AG04450 (cell line): ENCODE measurements at regions not wholly inside any gene's neighbourhood (a gene's known extent, or its start where the extent isn't known, plus 50 kb on each side); places are given as distances from the start of the nearest gene placed in this dataset.

Source experiments
- CTCF ChIA-PET: fragments of 300-600, 350-600 bp; formaldehyde crosslinking; extraction: SDS; loops from one replicate; lab custom pipeline; 2022; ENCODE audit warnings: antibody characterized with exemption, inconsistent platforms; lab: Charles Lee
- POLR2A ChIA-PET: fragments of 350-600 bp; formaldehyde crosslinking; extraction: SDS; loops from one replicate; lab custom pipeline; 2021; ENCODE audit warnings: antibody characterized with exemption, inconsistent platforms; lab: Yijun Ruan, JAX
- DNase-seq: peaks from one replicate; pipeline ENCODE4 v3.0.0-alpha.2; 2011; ENCODE audit warnings: low read depth, low spot score
- H3K27ac ChIP-seq: one replicate; pipeline ENCODE4 v1.5.1; 2012; ENCODE audit warnings: low read depth, low read length, control low read depth
- H3K27me3 ChIP-seq: one replicate; pipeline ENCODE4 v1.6.0; 2012; ENCODE audit warnings: low read length; ENCODE audit not compliant: control insufficient read depth, insufficient read depth
- H3K4me3 ChIP-seq: 2 replicates; pipeline ENCODE4 v1.5.1; 2011; ENCODE audit warnings: mild to moderate bottlenecking, low read depth, low read length, control low read depth
- H3K9me3 ChIP-seq: 2 replicates; pipeline ENCODE4 v1.5.1; 2012; ENCODE audit warnings: low read length; ENCODE audit not compliant: control insufficient read depth, insufficient read depth
- TF ChIP-seq, protein P1 (sequence below): IDR thresholded peaks from 2 replicates; pipeline ENCODE4 v1.5.1; 2011; ENCODE audit warnings: low read depth, low read length, control low read depth, inconsistent platforms

DNA sequence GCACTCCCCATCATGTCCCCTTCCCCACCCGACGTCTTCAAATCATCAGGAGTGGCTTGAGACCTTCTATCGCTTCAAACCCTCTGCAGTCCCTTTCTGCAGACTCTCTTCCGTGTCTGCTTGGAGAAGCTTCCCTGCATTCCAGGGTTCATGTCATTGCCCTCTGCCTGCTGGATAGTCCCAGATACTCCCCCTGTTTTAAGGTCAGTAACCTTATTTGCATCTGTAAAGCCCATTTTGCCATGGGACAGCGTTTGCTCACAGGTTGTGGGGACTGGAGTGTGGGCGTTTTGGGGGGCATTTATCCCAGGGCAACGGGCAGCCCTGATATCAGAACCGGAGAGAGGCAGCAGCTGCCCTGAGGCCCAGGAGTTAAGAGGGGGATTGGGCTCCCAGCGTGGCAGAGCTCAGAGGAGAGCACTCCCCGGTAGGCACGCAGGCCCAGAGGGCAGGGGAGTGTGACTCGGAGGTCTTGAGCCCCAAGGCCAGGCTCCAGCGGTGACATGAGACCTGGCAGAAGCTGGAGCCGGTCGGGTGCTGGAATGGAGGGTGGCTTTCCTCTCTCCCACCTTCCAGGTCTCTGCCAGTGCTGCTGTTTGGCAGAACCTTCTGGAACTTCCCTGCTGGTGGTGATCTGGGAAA, 73.8 kb downstream of the RTP5 start:
- TF ChIP-seq, protein P1, sequence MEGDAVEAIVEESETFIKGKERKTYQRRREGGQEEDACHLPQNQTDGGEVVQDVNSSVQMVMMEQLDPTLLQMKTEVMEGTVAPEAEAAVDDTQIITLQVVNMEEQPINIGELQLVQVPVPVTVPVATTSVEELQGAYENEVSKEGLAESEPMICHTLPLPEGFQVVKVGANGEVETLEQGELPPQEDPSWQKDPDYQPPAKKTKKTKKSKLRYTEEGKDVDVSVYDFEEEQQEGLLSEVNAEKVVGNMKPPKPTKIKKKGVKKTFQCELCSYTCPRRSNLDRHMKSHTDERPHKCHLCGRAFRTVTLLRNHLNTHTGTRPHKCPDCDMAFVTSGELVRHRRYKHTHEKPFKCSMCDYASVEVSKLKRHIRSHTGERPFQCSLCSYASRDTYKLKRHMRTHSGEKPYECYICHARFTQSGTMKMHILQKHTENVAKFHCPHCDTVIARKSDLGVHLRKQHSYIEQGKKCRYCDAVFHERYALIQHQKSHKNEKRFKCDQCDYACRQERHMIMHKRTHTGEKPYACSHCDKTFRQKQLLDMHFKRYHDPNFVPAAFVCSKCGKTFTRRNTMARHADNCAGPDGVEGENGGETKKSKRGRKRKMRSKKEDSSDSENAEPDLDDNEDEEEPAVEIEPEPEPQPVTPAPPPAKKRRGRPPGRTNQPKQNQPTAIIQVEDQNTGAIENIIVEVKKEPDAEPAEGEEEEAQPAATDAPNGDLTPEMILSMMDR: no peak
- POLR2A ChIA-PET: no interaction called here
- Histone ChIP-seq H3K4me3 (no peak overlapping the region), H3K9me3 (peaks cover 54% of the 10 kb centered on the region), H3K27me3 (peaks cover 4% of the 10 kb centered on the region), H3K27ac (no peak overlapping the region)
- no peak for DNase-seq
- CTCF ChIA-PET: interaction anchor here (2.7 kb wide), 1 partner anchor 8 kb away, joined by 9 read pairs; no protein-coding TSS in a partner anchor

- Histone ChIP-seq H3K4me3 (no peak overlapping the region), H3K27me3 (peaks cover 4% of the 10 kb centered on the region), H3K27ac (no peak overlapping the region), H3K9me3 (peaks cover 53% of the 10 kb centered on the region)
- ChIA-PET POLR2A (no interaction called here), CTCF (no interaction called here)
- no peak for DNase-seq
- TF ChIP-seq, protein P1: no peak
Observed at GRCh38 chr2:241943961-241944575, 74.5 kb downstream of the RTP5 start.

- no peak overlapping the region for H3K4me3 ChIP-seq
- TF ChIP-seq, protein P1: no peak
- H3K9me3 ChIP-seq: peaks cover 52% of the 10 kb centered on the region
- no peak overlapping the region for H3K27ac ChIP-seq
- ChIA-PET CTCF (no interaction called here), POLR2A (no interaction called here)
- no peak for DNase-seq
- H3K27me3 ChIP-seq: peaks cover 4% of the 10 kb centered on the region
Observed at GRCh38 chr2:241944821-241945220, 75.3 kb downstream of the RTP5 start.

DNA sequence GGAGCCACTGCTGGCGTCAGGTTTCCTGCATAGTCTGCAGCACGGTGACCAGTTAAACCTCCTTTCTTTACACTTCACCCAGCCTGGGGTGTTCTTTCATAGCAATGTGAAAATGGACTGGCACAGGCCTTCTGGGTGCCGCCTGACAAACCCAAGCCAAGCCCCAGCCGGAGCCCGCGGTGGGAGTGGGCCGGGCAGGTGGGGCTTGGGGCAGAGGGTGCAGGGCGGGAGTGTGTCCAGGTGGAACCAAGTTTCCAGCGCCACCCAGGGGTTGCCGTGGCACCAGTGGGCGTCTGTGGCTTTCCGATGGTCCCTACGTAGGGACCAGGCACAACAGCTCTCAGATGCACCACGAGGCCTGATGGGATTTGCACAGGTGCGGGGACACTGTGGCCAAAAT, 75.8 kb downstream of the RTP5 start:
- CTCF ChIA-PET: no interaction called here
- no peak for DNase-seq
- TF ChIP-seq, protein P1: no peak
- Histone ChIP-seq H3K9me3 (peaks cover 52% of the 10 kb centered on the region), H3K27me3 (peaks cover 4% of the 10 kb centered on the region), H3K27ac (no peak overlapping the region), H3K4me3 (no peak overlapping the region)
- POLR2A ChIA-PET: no interaction called here

GRCh38 chr2:241945803-241946202, 76.3 kb downstream of the RTP5 start:
- peaks cover 52% of the 10 kb centered on the region for H3K9me3 ChIP-seq
- POLR2A ChIA-PET: no interaction called here
- peaks cover 4% of the 10 kb centered on the region for H3K27me3 ChIP-seq
- DNase-seq: no peak
- CTCF ChIA-PET: no interaction called here
- H3K4me3 ChIP-seq: no peak overlapping the region
- TF ChIP-seq, protein P1: no peak
- H3K27ac ChIP-seq: no peak overlapping the region
